Left lung (tissue), 4 donors: ENCODE measurements at regions not wholly inside any gene's neighbourhood (a gene's known extent, or its start where the extent isn't known, plus 50 kb on each side); places are given as distances from the start of the nearest gene placed in this dataset.

ENCODE experiments used
- ATAC-seq: fragments of 200-7000 bp; cut with Tn5 transposase; one replicate; pipeline ENCODE4 v1.9.1; 2020; ENCODE audit warnings: moderate library complexity
- DNase-seq, 4 donors: peaks; one replicate each; pipeline ENCODE4 v3.0.0-alpha.2; 2013 to 2020
- H3K27ac ChIP-seq, 2 donors: fragments of 200-600 bp; sonication (generic) in 1 of 2; one replicate each; pipeline versions ENCODE4 v1.5.0 to v1.8.0; 2020 to 2021
- H3K27me3 ChIP-seq, 2 donors: fragments of 200-600 bp; sonication (generic) in 1 of 2; one replicate each; pipeline versions ENCODE4 v1.5.0 to v1.8.0; 2020 to 2021
- H3K36me3 ChIP-seq, 2 donors: fragments of 200-600 bp; sonication (generic) in 1 of 2; one replicate each; pipeline versions ENCODE4 v1.5.0 to v1.8.0; 2020 to 2021
- H3K4me1 ChIP-seq, 2 donors: fragments of 200-600 bp; one replicate each; pipeline ENCODE4 v1.8.0; 2021
- H3K4me3 ChIP-seq, 2 donors: fragments of 200-600 bp; sonication (generic) in 1 of 2; one replicate each; pipeline versions ENCODE4 v1.5.0 to v1.8.0; 2020 to 2021; ENCODE audit warnings: mild to moderate bottlenecking in 1 of 2
- H3K9me3 ChIP-seq, 2 donors: fragments of 200-600 bp; sonication (generic) in 1 of 2; one replicate each; pipeline versions ENCODE4 v1.5.0 to v1.8.0; 2020 to 2021
- CTCF ChIP-seq, 2 donors: fragments of 200-600 bp; sonication (generic) in 1 of 2; IDR thresholded peaks; one replicate each; pipeline versions ENCODE4 v1.5.0 to v1.8.0; 2021; ENCODE audit warnings: antibody characterized with exemption in 2 of 2
- intact Hi-C, 2 donors: fragments of 100-400 bp; cut with DNase I; formaldehyde crosslinking; loops; one replicate each; pipeline versions ENCODE4 v1.11.2 to v1.14.2; 2022
- donor health status: DM: no; HTN: yes; CAD: no.
- donor health status: DM: no; HTN: no; CAD: no.

- Histone ChIP-seq H3K4me1 (no peaks in the 10 kb centered on the region), H3K36me3 (no peaks in the 10 kb centered on the region), H3K27me3 (peaks cover 0 to 32% of the 10 kb centered on the region in 2 donors), H3K9me3 (peaks cover 0 to 3% of the 10 kb centered on the region in 2 donors), H3K4me3 (no peak overlapping the region), H3K27ac (no peak overlapping the region)
- TF ChIP-seq CTCF (IDR thresholded peaks at IDR 0.05): no peak
- DNase-seq (peak in 2 of 4 donors; percentile 19 to 61), ATAC-seq (no peak)
- intact Hi-C loops: no loop called here
Observed at GRCh38 chr4:3675251-3676115, 90.7 kb upstream of the ADRA2C start.

DNA sequence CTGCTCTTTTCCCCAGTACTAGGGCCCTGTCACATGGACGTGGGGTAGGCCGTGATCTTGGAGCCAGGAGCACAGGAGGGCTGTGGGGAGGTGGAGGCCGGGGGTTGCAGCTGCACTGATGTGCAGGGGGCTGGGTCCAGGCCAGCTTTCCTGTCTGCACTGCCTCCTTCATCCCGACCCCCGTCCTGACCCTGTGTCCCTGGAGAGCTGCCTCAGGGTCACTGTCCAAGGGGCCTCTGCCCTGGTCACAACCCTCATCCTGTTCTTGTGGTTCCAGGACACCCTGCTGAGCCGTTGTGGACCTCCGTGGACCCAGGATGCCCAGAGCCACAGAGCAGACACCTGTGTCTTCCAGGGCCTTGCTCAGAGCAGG is 91.7 kb upstream of the ADRA2C start:
- Histone ChIP-seq H3K27ac (no peak overlapping the region), H3K4me3 (no peak overlapping the region), H3K9me3 (peaks cover 0 to 3% of the 10 kb centered on the region in 2 donors), H3K4me1 (no peaks in the 10 kb centered on the region), H3K36me3 (no peaks in the 10 kb centered on the region), H3K27me3 (peaks cover 0 to 28% of the 10 kb centered on the region in 2 donors)
- ATAC-seq (no peak), DNase-seq (peak in 1 of 4 donors; percentile 29)
- no peak for TF ChIP-seq CTCF (IDR thresholded peaks at IDR 0.05)
- intact Hi-C loops: no loop called here

GRCh38 chr4:3673716-3674478 is 92.3 kb upstream of the ADRA2C start:
- Histone ChIP-seq H3K9me3 (peaks cover 0 to 3% of the 10 kb centered on the region in 2 donors), H3K36me3 (no peaks in the 10 kb centered on the region), H3K27me3 (peaks cover 0 to 28% of the 10 kb centered on the region in 2 donors), H3K4me3 (no peak overlapping the region), H3K27ac (no peak overlapping the region), H3K4me1 (no peaks in the 10 kb centered on the region)
- TF ChIP-seq CTCF (IDR thresholded peaks at IDR 0.05): no peak
- intact Hi-C loops: no loop called here
- ATAC-seq (no peak), DNase-seq (peak in 1 of 4 donors; percentile 56)

- peaks cover 0 to 28% of the 10 kb centered on the region in 2 donors for H3K27me3 ChIP-seq
- H3K27ac ChIP-seq: no peak overlapping the region
- no peak overlapping the region for H3K4me3 ChIP-seq
- no peaks in the 10 kb centered on the region for H3K4me1 ChIP-seq
- ATAC-seq: no peak
- intact Hi-C loops: no loop called here
- H3K36me3 ChIP-seq: no peaks in the 10 kb centered on the region
- peaks cover 0 to 3% of the 10 kb centered on the region in 2 donors for H3K9me3 ChIP-seq
- peak in 1 of 4 donors; percentile 29 for DNase-seq
- no peak for TF ChIP-seq CTCF (IDR thresholded peaks at IDR 0.05)
Observed at GRCh38 chr4:3673176-3673575, 93.0 kb upstream of the ADRA2C start.

- H3K9me3 ChIP-seq: peaks cover 0 to 4% of the 10 kb centered on the region in 2 donors
- TF ChIP-seq CTCF (IDR thresholded peaks at IDR 0.05): no peak
- no peaks in the 10 kb centered on the region for H3K4me1 ChIP-seq
- intact Hi-C loops: no loop called here
- H3K27ac ChIP-seq: no peak overlapping the region
- no peak overlapping the region for H3K4me3 ChIP-seq
- H3K27me3 ChIP-seq: peaks cover 0 to 24% of the 10 kb centered on the region in 2 donors
- DNase-seq: no peak
- no peak for ATAC-seq
- H3K36me3 ChIP-seq: no peaks in the 10 kb centered on the region
Observed at GRCh38 chr4:3672465-3672831, 93.7 kb upstream of the ADRA2C start.
